Right atrium auricular region (tissue), 2 donors: ENCODE measurements at regions not wholly inside any gene's neighbourhood (a gene's known extent, or its start where the extent isn't known, plus 50 kb on each side); places are given as distances from the start of the nearest gene placed in this dataset.

ENCODE experiments used
- DNase-seq: peaks from one replicate; pipeline ENCODE4 v3.0.0-alpha.2; 2019; ENCODE audit warnings: low spot score
- H3K27ac ChIP-seq, 2 donors: fragments of 200-600 bp; sonication (generic); 1 replicate in 1 of 2; 2 replicates in 1 of 2; pipeline ENCODE4 v1.5.1; 2016 to 2019
- H3K27me3 ChIP-seq, 2 donors: fragments of 200-600 bp; sonication (generic); one replicate each; pipeline versions ENCODE4 v1.5.1 to v1.6.0; 2017 to 2019
- H3K36me3 ChIP-seq: fragments of 200-600 bp; sonication (generic); one replicate; pipeline ENCODE4 v1.5.1; 2016
- H3K4me1 ChIP-seq, 2 donors: fragments of 200-600 bp; sonication (generic); one replicate each; pipeline versions ENCODE4 v1.5.1 to v1.6.0; 2017 to 2019
- H3K4me3 ChIP-seq, 2 donors: fragments of 200-600 bp; sonication (generic); 1 replicate in 1 of 2; 2 replicates in 1 of 2; pipeline ENCODE4 v1.5.1; 2017 to 2019; ENCODE audit warnings: mild to moderate bottlenecking in 1 of 2, moderate library complexity in 1 of 2
- H3K9me3 ChIP-seq, 2 donors: fragments of 200-600 bp; sonication (generic); one replicate each; pipeline ENCODE4 v1.5.1; 2019
- TF ChIP-seq, protein P1 (sequence below), 2 donors: fragments of 200-600 bp; sonication (generic); IDR thresholded peaks; one replicate each; pipeline ENCODE4 v1.5.1; 2019; ENCODE audit warnings: antibody characterized with exemption in 2 of 2

GRCh38 chr15:98431171-98431570, 217.2 kb upstream of the IGF1R start:
- Histone ChIP-seq H3K4me3 (no peak overlapping the region), H3K4me1 (peaks cover 0 to 9% of the 10 kb centered on the region in 2 donors), H3K27me3 (no peaks in the 10 kb centered on the region), H3K9me3 (no peaks in the 10 kb centered on the region), H3K27ac (no peak overlapping the region), H3K36me3 (no peaks in the 10 kb centered on the region)
- TF ChIP-seq, protein P1, sequence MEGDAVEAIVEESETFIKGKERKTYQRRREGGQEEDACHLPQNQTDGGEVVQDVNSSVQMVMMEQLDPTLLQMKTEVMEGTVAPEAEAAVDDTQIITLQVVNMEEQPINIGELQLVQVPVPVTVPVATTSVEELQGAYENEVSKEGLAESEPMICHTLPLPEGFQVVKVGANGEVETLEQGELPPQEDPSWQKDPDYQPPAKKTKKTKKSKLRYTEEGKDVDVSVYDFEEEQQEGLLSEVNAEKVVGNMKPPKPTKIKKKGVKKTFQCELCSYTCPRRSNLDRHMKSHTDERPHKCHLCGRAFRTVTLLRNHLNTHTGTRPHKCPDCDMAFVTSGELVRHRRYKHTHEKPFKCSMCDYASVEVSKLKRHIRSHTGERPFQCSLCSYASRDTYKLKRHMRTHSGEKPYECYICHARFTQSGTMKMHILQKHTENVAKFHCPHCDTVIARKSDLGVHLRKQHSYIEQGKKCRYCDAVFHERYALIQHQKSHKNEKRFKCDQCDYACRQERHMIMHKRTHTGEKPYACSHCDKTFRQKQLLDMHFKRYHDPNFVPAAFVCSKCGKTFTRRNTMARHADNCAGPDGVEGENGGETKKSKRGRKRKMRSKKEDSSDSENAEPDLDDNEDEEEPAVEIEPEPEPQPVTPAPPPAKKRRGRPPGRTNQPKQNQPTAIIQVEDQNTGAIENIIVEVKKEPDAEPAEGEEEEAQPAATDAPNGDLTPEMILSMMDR (IDR thresholded peaks at IDR 0.05): no peak
- DNase-seq: no peak

DNA sequence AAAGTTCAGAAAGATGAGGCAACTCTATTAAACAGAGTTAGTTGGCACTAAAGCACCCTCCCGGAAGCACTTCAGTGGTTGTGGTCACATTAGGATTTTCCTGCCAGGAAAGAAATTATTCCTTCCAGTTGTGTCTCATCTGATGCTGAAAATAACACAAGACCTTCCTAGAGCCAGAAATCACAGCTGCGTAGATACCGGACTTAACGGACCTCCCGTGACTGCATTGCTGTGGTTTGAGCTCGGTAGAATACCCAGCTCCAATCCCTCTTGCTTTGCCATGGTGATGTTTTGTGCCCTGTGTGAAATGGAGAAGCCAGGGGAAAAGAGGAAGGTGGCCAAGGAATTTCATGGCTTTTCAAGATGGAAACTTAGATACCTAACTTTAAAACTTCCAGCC, 215.0 kb upstream of the IGF1R start:
- TF ChIP-seq, protein P1 (IDR thresholded peaks at IDR 0.05): no peak
- H3K27me3 ChIP-seq: no peaks in the 10 kb centered on the region

DNA sequence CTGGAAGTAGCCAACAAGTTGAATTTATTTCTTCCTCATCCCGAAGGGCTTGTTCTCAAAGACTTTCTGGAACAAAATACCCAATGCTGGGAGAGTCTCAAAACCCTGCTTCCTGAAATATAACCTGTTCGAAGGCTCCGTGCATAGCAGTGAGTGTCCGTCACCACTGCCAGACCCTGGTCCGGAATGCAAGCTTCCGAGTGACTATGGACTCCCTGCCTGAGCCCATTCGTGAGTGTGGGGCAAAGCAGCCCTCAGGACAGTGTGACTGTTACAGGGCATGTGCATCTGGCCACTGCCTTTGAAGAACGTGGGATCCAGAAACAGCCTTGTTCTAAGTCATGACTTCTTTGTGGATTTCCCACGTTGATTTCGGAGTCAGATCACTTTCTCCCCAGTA, 214.5 kb upstream of the IGF1R start:
- H3K4me1 ChIP-seq: no peaks in the 10 kb centered on the region
- DNase-seq: no peak

More for the DNA sequence above, 215.0 kb upstream of the IGF1R start:
- Histone ChIP-seq H3K36me3 (no peaks in the 10 kb centered on the region), H3K27ac (no peak overlapping the region), H3K9me3 (no peaks in the 10 kb centered on the region), H3K4me1 (peaks cover 0 to 3% of the 10 kb centered on the region in 2 donors), H3K4me3 (no peak overlapping the region)
- no peak for DNase-seq

GRCh38 chr15:98437752-98438151, 210.6 kb upstream of the IGF1R start:
- H3K4me3 ChIP-seq: no peak overlapping the region
- TF ChIP-seq, protein P1 (IDR thresholded peaks at IDR 0.05): no peak
- no peak overlapping the region for H3K27ac ChIP-seq
- no peak for DNase-seq
- no peaks in the 10 kb centered on the region for H3K9me3 ChIP-seq
- H3K36me3 ChIP-seq: no peaks in the 10 kb centered on the region
- H3K4me1 ChIP-seq: no peaks in the 10 kb centered on the region
- H3K27me3 ChIP-seq: no peaks in the 10 kb centered on the region

More for the DNA sequence above, 214.5 kb upstream of the IGF1R start:
- H3K4me3 ChIP-seq: no peak overlapping the region
- no peaks in the 10 kb centered on the region for H3K27me3 ChIP-seq
- H3K36me3 ChIP-seq: no peaks in the 10 kb centered on the region
- H3K27ac ChIP-seq: no peak overlapping the region
- H3K9me3 ChIP-seq: no peaks in the 10 kb centered on the region
- TF ChIP-seq, protein P1 (IDR thresholded peaks at IDR 0.05): no peak

- Histone ChIP-seq H3K4me1 (no peaks in the 10 kb centered on the region), H3K9me3 (no peaks in the 10 kb centered on the region)
- TF ChIP-seq, protein P1 (IDR thresholded peaks at IDR 0.05): no peak
Measured at GRCh38 chr15:98438326-98438725, 210.0 kb upstream of the IGF1R start.

GRCh38 chr15:98438907-98439306, 209.4 kb upstream of the IGF1R start:
- no peaks in the 10 kb centered on the region for H3K4me1 ChIP-seq
- DNase-seq: no peak
- no peak overlapping the region for H3K4me3 ChIP-seq
- no peak overlapping the region for H3K27ac ChIP-seq
- no peaks in the 10 kb centered on the region for H3K36me3 ChIP-seq
- H3K27me3 ChIP-seq: no peaks in the 10 kb centered on the region
- no peaks in the 10 kb centered on the region for H3K9me3 ChIP-seq
- TF ChIP-seq, protein P1 (IDR thresholded peaks at IDR 0.05): no peak

More at GRCh38 chr15:98438326-98438725, 210.0 kb upstream of the IGF1R start:
- DNase-seq: no peak
- H3K4me3 ChIP-seq: no peak overlapping the region
- no peaks in the 10 kb centered on the region for H3K27me3 ChIP-seq
- no peaks in the 10 kb centered on the region for H3K36me3 ChIP-seq
- no peak overlapping the region for H3K27ac ChIP-seq
